ENCODE measurements at regions not wholly inside any gene's neighbourhood (a gene's known extent, or its start where the extent isn't known, plus 50 kb on each side); places are given as distances from the start of the nearest gene placed in this dataset.

- intact Hi-C loops (cut with micrococcal nuclease; ENCODE audit: unreplicated experiment): no loop called here
- 0 out of 2 replicates have a peak, but pooled peaks cover 6% of the 10 kb centered on the region for H3K4me1 ChIP-seq (replicated peaks; ENCODE audit: insufficient read depth)
- no TSS peak for BruUV-seq (replicated peaks)
- no peaks in the 10 kb centered on the region for H3K9me2 ChIP-seq (ENCODE audit: insufficient read depth)
- H3K36me3 ChIP-seq (ENCODE audit: low read depth): no peaks in the 10 kb centered on the region
- H3K27ac ChIP-seq: no peak overlapping the region
- no peak overlapping the region for H2AFZ ChIP-seq
- H4K20me1 ChIP-seq (ENCODE audit: insufficient read depth): no peaks in the 10 kb centered on the region
- H3K27me3 ChIP-seq (ENCODE audit: insufficient read depth, low read depth): no peaks in the 10 kb centered on the region
- H3K79me2 ChIP-seq (ENCODE audit: low read depth): no peaks in the 10 kb centered on the region
- H3F3A ChIP-seq (ENCODE audit: insufficient read depth, low read depth): no peaks in the 10 kb centered on the region
- TF ChIP-seq, protein P1, sequence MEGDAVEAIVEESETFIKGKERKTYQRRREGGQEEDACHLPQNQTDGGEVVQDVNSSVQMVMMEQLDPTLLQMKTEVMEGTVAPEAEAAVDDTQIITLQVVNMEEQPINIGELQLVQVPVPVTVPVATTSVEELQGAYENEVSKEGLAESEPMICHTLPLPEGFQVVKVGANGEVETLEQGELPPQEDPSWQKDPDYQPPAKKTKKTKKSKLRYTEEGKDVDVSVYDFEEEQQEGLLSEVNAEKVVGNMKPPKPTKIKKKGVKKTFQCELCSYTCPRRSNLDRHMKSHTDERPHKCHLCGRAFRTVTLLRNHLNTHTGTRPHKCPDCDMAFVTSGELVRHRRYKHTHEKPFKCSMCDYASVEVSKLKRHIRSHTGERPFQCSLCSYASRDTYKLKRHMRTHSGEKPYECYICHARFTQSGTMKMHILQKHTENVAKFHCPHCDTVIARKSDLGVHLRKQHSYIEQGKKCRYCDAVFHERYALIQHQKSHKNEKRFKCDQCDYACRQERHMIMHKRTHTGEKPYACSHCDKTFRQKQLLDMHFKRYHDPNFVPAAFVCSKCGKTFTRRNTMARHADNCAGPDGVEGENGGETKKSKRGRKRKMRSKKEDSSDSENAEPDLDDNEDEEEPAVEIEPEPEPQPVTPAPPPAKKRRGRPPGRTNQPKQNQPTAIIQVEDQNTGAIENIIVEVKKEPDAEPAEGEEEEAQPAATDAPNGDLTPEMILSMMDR (conservative IDR thresholded peaks at IDR 0.05): no peak
- no peak for TF ChIP-seq EZH2 (IDR thresholded peaks at IDR 0.05; ENCODE audit: low read depth)
- H3K4me2 ChIP-seq: no peak overlapping the region
- H3K9me3 ChIP-seq (ENCODE audit: insufficient read depth, low read depth): no peaks in the 10 kb centered on the region
- CTCF ChIA-PET: no interaction called here
- POLR2A ChIA-PET (ENCODE audit: unreplicated experiment): no interaction called here
- no peak overlapping the region for H3K4me3 ChIP-seq
- no peak for DNase-seq
Observed at GRCh38 chr12:40469736-40470135, 222.5 kb upstream of the CNTN1 start.

- Histone ChIP-seq H3K79me2 (ENCODE audit: low read depth) (no peaks in the 10 kb centered on the region), H4K20me1 (ENCODE audit: insufficient read depth) (no peaks in the 10 kb centered on the region), H3K36me3 (ENCODE audit: low read depth) (no peaks in the 10 kb centered on the region), H2AFZ (no peak overlapping the region), H3K4me1 (replicated peaks; ENCODE audit: insufficient read depth) (0 out of 2 replicates have a peak, but pooled peaks cover 6% of the 10 kb centered on the region), H3K9me3 (ENCODE audit: insufficient read depth, low read depth) (no peaks in the 10 kb centered on the region), H3K27ac (no peak overlapping the region), H3K4me2 (no peak overlapping the region), H3K4me3 (no peak overlapping the region), H3K27me3 (ENCODE audit: insufficient read depth, low read depth) (no peaks in the 10 kb centered on the region), H3F3A (ENCODE audit: insufficient read depth, low read depth) (no peaks in the 10 kb centered on the region), H3K9me2 (ENCODE audit: insufficient read depth) (no peaks in the 10 kb centered on the region)
- intact Hi-C loops (cut with micrococcal nuclease; ENCODE audit: unreplicated experiment): no loop called here
- TF ChIP-seq, protein P1 (conservative IDR thresholded peaks at IDR 0.05): no peak
- TF ChIP-seq EZH2 (IDR thresholded peaks at IDR 0.05; ENCODE audit: low read depth): no peak
- ChIA-PET POLR2A (ENCODE audit: unreplicated experiment) (no interaction called here), CTCF (no interaction called here)
- BruUV-seq (replicated peaks): no TSS peak
- no peak for DNase-seq
Observed at GRCh38 chr12:40473962-40474361, 218.3 kb upstream of the CNTN1 start.

GRCh38 chr12:40474630-40475029 is 217.6 kb upstream of the CNTN1 start:
- intact Hi-C loops (cut with micrococcal nuclease; ENCODE audit: unreplicated experiment): no loop called here
- H3K27ac ChIP-seq: no peak overlapping the region
- no peaks in the 10 kb centered on the region for H3K36me3 ChIP-seq (ENCODE audit: low read depth)
- no peak overlapping the region for H3K4me3 ChIP-seq
- no peaks in the 10 kb centered on the region for H3K9me3 ChIP-seq (ENCODE audit: insufficient read depth, low read depth)
- BruUV-seq (replicated peaks): no TSS peak
- no peak for TF ChIP-seq EZH2 (IDR thresholded peaks at IDR 0.05; ENCODE audit: low read depth)
- TF ChIP-seq, protein P1 (conservative IDR thresholded peaks at IDR 0.05): no peak
- H3K4me1 ChIP-seq (replicated peaks; ENCODE audit: insufficient read depth): 0 out of 2 replicates have a peak, but pooled peaks cover 6% of the 10 kb centered on the region
- H3K27me3 ChIP-seq (ENCODE audit: insufficient read depth, low read depth): no peaks in the 10 kb centered on the region
- no peaks in the 10 kb centered on the region for H3K9me2 ChIP-seq (ENCODE audit: insufficient read depth)
- no peaks in the 10 kb centered on the region for H4K20me1 ChIP-seq (ENCODE audit: insufficient read depth)
- ChIA-PET POLR2A (ENCODE audit: unreplicated experiment) (no interaction called here), CTCF (no interaction called here)
- H3K4me2 ChIP-seq: no peak overlapping the region
- no peak overlapping the region for H2AFZ ChIP-seq
- no peaks in the 10 kb centered on the region for H3F3A ChIP-seq (ENCODE audit: insufficient read depth, low read depth)
- DNase-seq: no peak
- H3K79me2 ChIP-seq (ENCODE audit: low read depth): no peaks in the 10 kb centered on the region
